HepG2 (cell line): ENCODE measurements at regions not wholly inside any gene's neighbourhood (a gene's known extent, or its start where the extent isn't known, plus 50 kb on each side); places are given as distances from the start of the nearest gene placed in this dataset.

ENCODE experiments used
- ATAC-seq: fragments of 200-7000 bp; cut with Tn5 transposase; 3 replicates; pipeline ENCODE4 v1.9.1; 2020; ENCODE audit warnings: mild to moderate bottlenecking, moderate library complexity
- BruUV-seq: library from RNA; stranded (reverse); fragments of 400-500 nt; replicated peaks from 2 replicates; lab custom pipeline; 2021; lab: Mats Ljungman, UMichigan
- CTCF ChIA-PET: fragments of 300-600 bp; formaldehyde crosslinking; extraction: SDS; loops from one replicate; lab custom pipeline; 2021; ENCODE audit warnings: low total read pairs, inconsistent platforms, low intra/inter-chr PET ratio; lab: Yijun Ruan, JAX
- POLR2A ChIA-PET: fragments of 350-600 bp; sonication (Branson Sonifier 250); formaldehyde crosslinking; loops from one replicate; lab custom pipeline; 2020; ENCODE audit warnings: antibody characterized with exemption, inconsistent platforms; lab: Yijun Ruan, JAX
- DNase-seq: peaks from one replicate; pipeline ENCODE4 v3.0.0-alpha.2; 2015; ENCODE audit warnings: low spot score
- FAIRE-seq: peaks from 3 replicates; lab custom pipeline; 2011; peaks lifted over from hg19 to GRCh38; lab: Jason Lieb, UNC
- H2AFZ ChIP-seq: one replicate; pipeline ENCODE4 v1.6.1; 2011; ENCODE audit warnings: low read length, inconsistent platforms
- H3K27ac ChIP-seq: fragments of 300-600 bp; 3 replicates; pipeline ENCODE4 v1.8.0; 2011; ENCODE audit warnings: mixed run types, mild to moderate bottlenecking, mixed read lengths, low read length, inconsistent platforms; ENCODE audit not compliant: insufficient read depth; ENCODE audit errors: extremely low read length
- H3K27me3 ChIP-seq, 2 experiments: fragments of 200-600 bp in 1 of 2; 2 replicates in 1 of 2; 3 replicates in 1 of 2; pipeline versions ENCODE4 v1.6.0 to v1.8.0; 2011; ENCODE audit warnings: low read length in 2 of 2, mild to moderate bottlenecking in 2 of 2, moderate library complexity in 2 of 2, inconsistent platforms in 1 of 2; ENCODE audit not compliant: insufficient read depth in 2 of 2, control insufficient read depth in 1 of 2
- H3K36me3 ChIP-seq, 2 experiments: fragments of 200-600 bp in 1 of 2; replicated peaks in 1 of 2; 2 replicates in 1 of 2; 3 replicates in 1 of 2; pipeline versions ENCODE4 v1.5.1 to v1.8.0; 2011; ENCODE audit warnings: low read length in 2 of 2, inconsistent platforms in 1 of 2; ENCODE audit not compliant: insufficient read depth in 2 of 2, control insufficient read depth in 1 of 2
- H3K4me1 ChIP-seq: 2 replicates; pipeline ENCODE4 v1.5.1; 2012; ENCODE audit warnings: low read length, inconsistent platforms; ENCODE audit not compliant: insufficient read depth
- H3K4me2 ChIP-seq: 2 replicates; pipeline ENCODE4 v1.6.0; 2011; ENCODE audit warnings: low read depth, low read length, inconsistent platforms
- H3K4me3 ChIP-seq, 3 experiments: fragments of 200-600 bp in 1 of 3; sonication (generic), shearing (Covaris generic) in 1 of 3; replicated peaks in 1 of 3; 2 replicates each; pipeline ENCODE4 v1.5.1; 2011 to 2016; ENCODE audit warnings: low read length in 3 of 3, inconsistent platforms in 2 of 3, low read depth in 2 of 3, mild to moderate bottlenecking in 2 of 3, control low read depth in 1 of 3, mixed read lengths in 1 of 3; ENCODE audit not compliant: insufficient read depth in 1 of 3
- H3K79me2 ChIP-seq: one replicate; pipeline ENCODE4 v1.6.1; 2011; ENCODE audit warnings: low read length, inconsistent platforms; ENCODE audit not compliant: insufficient read depth
- H3K9ac ChIP-seq: 2 replicates; pipeline ENCODE4 v1.6.0; 2011; ENCODE audit warnings: mild to moderate bottlenecking, low read depth, low read length, inconsistent platforms; ENCODE audit not compliant: insufficient read depth
- H3K9me3 ChIP-seq: 2 replicates; pipeline ENCODE4 v1.5.1; 2012; ENCODE audit warnings: mild to moderate bottlenecking, low read length
- H4K20me1 ChIP-seq: 2 replicates; pipeline ENCODE4 v1.6.0; 2011; ENCODE audit warnings: inconsistent platforms, mild to moderate bottlenecking, low read length, moderate library complexity; ENCODE audit not compliant: insufficient read depth
- ASH2L ChIP-seq: fragments of 300-600, 200-600 bp; sonication (generic); IDR thresholded peaks from 2 replicates; pipeline ENCODE4 v1.7.0; 2017; ENCODE audit warnings: low read depth, mild to moderate bottlenecking, moderate library complexity, mixed read lengths, low read length; ENCODE audit not compliant: insufficient read length
- BORCS8-MEF2B ChIP-seq: sonication (generic); formaldehyde crosslinking; IDR thresholded peaks from 2 replicates; pipeline ENCODE4 v1.8.0; 2022; ENCODE audit warnings: mild to moderate bottlenecking, missing genetic modification reagents
- CBX2 ChIP-seq, 2 experiments: fragments of 200-600 bp in 1 of 2; sonication (generic); formaldehyde crosslinking in 1 of 2; IDR thresholded peaks; 2 replicates each; pipeline versions ENCODE4 v1.7.0 to v1.8.1; 2018 to 2022; ENCODE audit warnings: low read depth in 2 of 2, low read length in 1 of 2, mild to moderate bottlenecking in 1 of 2, missing genetic modification reagents in 1 of 2
- CHCHD3 ChIP-seq: sonication (generic); formaldehyde crosslinking; IDR thresholded peaks from 2 replicates; pipeline ENCODE4 v1.8.0; 2022; ENCODE audit warnings: mild to moderate bottlenecking, missing genetic modification reagents, moderate library complexity
- HOXA7 ChIP-seq: sonication (generic); formaldehyde crosslinking; IDR thresholded peaks from 2 replicates; pipeline ENCODE4 v1.8.1; 2022; ENCODE audit warnings: mild to moderate bottlenecking, missing genetic modification reagents, moderate library complexity
- MXD3 ChIP-seq: IDR thresholded peaks from 2 replicates; pipeline ENCODE4 v1.6.1; 2016; ENCODE audit warnings: mild to moderate bottlenecking, missing biosample characterization, missing genetic modification reagents
- PRDM10 ChIP-seq: sonication (generic); formaldehyde crosslinking; IDR thresholded peaks from 2 replicates; pipeline ENCODE4 v1.4.0; 2020; ENCODE audit warnings: low read depth, missing genetic modification reagents
- TFDP2 ChIP-seq: sonication (generic); formaldehyde crosslinking; IDR thresholded peaks from 2 replicates; pipeline ENCODE4 v1.4.0; 2020; ENCODE audit warnings: missing genetic modification reagents
- XRCC5 ChIP-seq: fragments of 200-400 bp; formaldehyde crosslinking; optimal IDR thresholded peaks from 2 replicates; pipeline ENCODE3; 2017; ENCODE audit warnings: mild to moderate bottlenecking, low read length
- ZFP36L1 ChIP-seq: sonication (generic); formaldehyde crosslinking; IDR thresholded peaks from 2 replicates; pipeline ENCODE4 v1.8.0; 2022; ENCODE audit warnings: mild to moderate bottlenecking, missing genetic modification reagents, moderate library complexity
- ZNF282 ChIP-seq: fragments of 450-650 bp; IDR thresholded peaks from 2 replicates; pipeline ENCODE4 v1.6.1; 2018; ENCODE audit not compliant: partially characterized antibody
- ZNF605 ChIP-seq: sonication (generic); formaldehyde crosslinking; IDR thresholded peaks from 2 replicates; pipeline ENCODE4 v1.8.0; 2022; ENCODE audit warnings: mild to moderate bottlenecking, missing genetic modification reagents
- ZNF792 ChIP-seq: IDR thresholded peaks from 2 replicates; pipeline ENCODE4 v1.6.1; 2016
- WGBS: methylation state at CpG from one replicate; pipeline ENCODE4 v1.1.6; 2017; ENCODE audit warnings: low lambda C conversion rate; 5-methylcytosine and 5-hydroxymethylcytosine counted together
- in situ Hi-C: cut with HindIII; loops from 2 replicates; pipeline ENCODE4 v1.10.0; 2017; ENCODE audit warnings: low pct_unique_long_range_greater_than_20kb; ENCODE audit not compliant: extremely low pct_ligation_motif_present
- intact Hi-C: fragments of 100-400 bp; cut with micrococcal nuclease; formaldehyde crosslinking; loops from one replicate; pipeline ENCODE4 v1.10.0; 2022; ENCODE audit not compliant: unreplicated experiment

GRCh38 chr4:130249002-130249401 is 1153.0 kb downstream of the C4orf33 start:
- Histone ChIP-seq H3K79me2 (no peaks in the 10 kb centered on the region), H4K20me1 (no peaks in the 10 kb centered on the region)
- ATAC-seq: no peak

DNA sequence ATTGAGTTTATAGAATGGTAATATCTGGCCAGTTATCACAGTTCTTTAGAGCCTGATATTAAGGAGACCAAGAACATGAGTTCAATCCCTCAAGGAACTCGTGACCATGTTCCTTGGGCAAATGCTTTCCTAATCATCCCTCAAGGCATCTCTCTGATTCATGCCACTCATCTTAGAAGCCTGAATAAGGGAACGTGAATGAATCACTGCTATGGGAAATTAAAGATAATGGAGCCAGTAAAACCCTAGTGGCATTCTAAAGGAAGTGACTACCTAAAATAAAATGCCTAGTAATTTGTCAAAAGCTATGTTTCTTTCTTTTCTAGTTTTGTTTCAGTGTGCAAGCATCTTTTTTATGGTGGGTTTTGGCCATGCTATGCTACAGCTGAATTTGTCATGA is 1161.3 kb downstream of the C4orf33 start:
- no peak overlapping the region for H3K27ac ChIP-seq
- H3K9ac ChIP-seq: no peak overlapping the region
- no TSS peak for BruUV-seq
- ATAC-seq (no peak), DNase-seq (no peak), FAIRE-seq (no peak)
- no peaks in the 10 kb centered on the region for H3K79me2 ChIP-seq
- H3K4me2 ChIP-seq: no peak overlapping the region
- ChIA-PET CTCF (no interaction called here), POLR2A (no interaction called here)
- intact Hi-C loops (no loop called here), in situ Hi-C loops (no loop called here)
- H3K4me3 ChIP-seq: no peak overlapping the region
- H3K36me3 ChIP-seq: no peaks in the 10 kb centered on the region
- H2AFZ ChIP-seq: no peak overlapping the region
- no peak for TF ChIP-seq CHCHD3 (CRISPR knock-in tag)
- no peak for TF ChIP-seq XRCC5
- no peak for TF ChIP-seq ZNF605 (CRISPR knock-in tag)
- TF ChIP-seq BORCS8-MEF2B: no peak
- no peak for TF ChIP-seq ZNF282
- TF ChIP-seq ZFP36L1 (CRISPR knock-in tag): no peak
- no peak for TF ChIP-seq PRDM10
- TF ChIP-seq TFDP2 (CRISPR knock-in tag): no peak
- no peak for TF ChIP-seq MXD3 (CRISPR knock-in tag)
- TF ChIP-seq ZNF792: no peak
- TF ChIP-seq ASH2L: no peak
- TF ChIP-seq HOXA7 (CRISPR knock-in tag): no peak
- no peaks in the 10 kb centered on the region for H4K20me1 ChIP-seq
- no peaks in the 10 kb centered on the region for H3K9me3 ChIP-seq
- WGBS: 3% methylated on average over 2 of the region's 2 CpGs
- no peaks in the 10 kb centered on the region for H3K27me3 ChIP-seq
- no peaks in the 10 kb centered on the region for H3K4me1 ChIP-seq

More at GRCh38 chr4:130249002-130249401, 1153.0 kb downstream of the C4orf33 start:
- Histone ChIP-seq H3K9ac (no peak overlapping the region), H3K27ac (no peak overlapping the region), H3K27me3 (no peaks in the 10 kb centered on the region), H3K4me3 (no peak overlapping the region), H3K9me3 (no peaks in the 10 kb centered on the region), H3K36me3 (no peaks in the 10 kb centered on the region), H2AFZ (no peak overlapping the region), H3K4me1 (no peaks in the 10 kb centered on the region), H3K4me2 (no peak overlapping the region)
- no peak for DNase-seq
- in situ Hi-C loops: no loop called here
- BruUV-seq: no TSS peak
- POLR2A ChIA-PET: no interaction called here
- TF ChIP-seq CBX2 (IDR thresholded peaks at IDR 0.05; ENCODE audit: low read depth, low read length): no peak
- TF ChIP-seq CBX2 (CRISPR knock-in tag; IDR thresholded peaks at IDR 0.05; ENCODE audit: low read depth): no peak
- intact Hi-C loops: no loop called here
- FAIRE-seq: no peak
- CTCF ChIA-PET: no interaction called here
- WGBS: 0% methylated on average over 1 of the region's 1 CpG
